ENCODE measurements at regions not wholly inside any gene's neighbourhood (a gene's known extent, or its start where the extent isn't known, plus 50 kb on each side); places are given as distances from the start of the nearest gene placed in this dataset.

DNA sequence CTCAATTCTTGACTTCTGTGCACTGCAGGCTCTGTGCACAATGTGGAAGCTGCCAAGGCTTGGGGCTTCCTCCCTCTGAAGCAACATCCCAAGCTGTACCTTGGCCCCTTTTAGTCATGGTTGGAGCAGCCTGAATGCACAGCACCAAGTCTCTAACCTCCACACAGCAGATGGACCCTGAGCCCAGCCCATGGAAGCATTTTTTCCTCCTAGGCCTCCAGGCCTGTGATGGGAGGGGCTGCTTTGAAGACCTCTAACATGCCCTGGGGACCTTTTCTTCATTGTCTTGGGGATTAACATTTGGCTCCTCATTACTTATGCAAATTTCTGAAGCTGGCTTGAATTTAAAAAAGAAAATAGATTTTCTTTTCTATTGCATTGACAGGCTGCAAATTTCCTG is 385.8 kb downstream of the LRRC70 start:
- POLR2A ChIA-PET: no interaction called here
- H3K4me1 Mint-ChIP-seq (ENCODE audit: low read depth, unreplicated experiment): no peaks in the 10 kb centered on the region
- CTCF ChIA-PET: no interaction called here

GRCh38 chr5:62960781-62961180 is 382.2 kb downstream of the LRRC70 start:
- H3K9me3 ChIP-seq: peaks cover 22% of the 10 kb centered on the region
- intact Hi-C loops (cut with micrococcal nuclease; ENCODE audit: unreplicated experiment): no loop called here
- no peaks in the 10 kb centered on the region for H3K4me1 Mint-ChIP-seq (ENCODE audit: low read depth, unreplicated experiment)
- no peaks in the 10 kb centered on the region for H3K36me3 ChIP-seq (ENCODE audit: control insufficient read depth, insufficient read depth, low read length)
- H3K27me3 Mint-ChIP-seq (ENCODE audit: insufficient read depth, unreplicated experiment): no peaks in the 10 kb centered on the region
- peaks cover 54% of the 10 kb centered on the region for H3K9me3 Mint-ChIP-seq (ENCODE audit: unreplicated experiment)
- no peaks in the 10 kb centered on the region for H3K36me3 Mint-ChIP-seq (ENCODE audit: insufficient read depth, unreplicated experiment)
- H3K27ac Mint-ChIP-seq (ENCODE audit: unreplicated experiment): no peak overlapping the region
- no peaks in the 10 kb centered on the region for H3K4me1 ChIP-seq
- POLR2A ChIA-PET: no interaction called here
- TF ChIP-seq CTCF (IDR thresholded peaks at IDR 0.05; ENCODE audit: insufficient read depth in 1 of 2, low read depth in 1 of 2, low read length in 1 of 2, severe bottlenecking in 1 of 2, unreplicated experiment in 1 of 2): no peak
- no peak for DNase-seq
- H3K27me3 ChIP-seq (replicated peaks; ENCODE audit: control insufficient read depth, insufficient read depth, low read length): no peaks in the 10 kb centered on the region
- no TSS peak for BruUV-seq (replicated peaks)
- no peak overlapping the region for H3K4me3 Mint-ChIP-seq (ENCODE audit: unreplicated experiment)
- CTCF ChIA-PET: no interaction called here
- no peak overlapping the region for H3K4me3 ChIP-seq (ENCODE audit: low read depth, low read length)

More for the DNA sequence above, 385.8 kb downstream of the LRRC70 start:
- H3K4me1 ChIP-seq: no peaks in the 10 kb centered on the region
- no peak overlapping the region for H3K4me3 ChIP-seq (ENCODE audit: low read depth, low read length)
- Mint-ChIP-seq H3K4me3 (ENCODE audit: unreplicated experiment) (no peak overlapping the region), H3K27me3 (ENCODE audit: insufficient read depth, unreplicated experiment) (no peaks in the 10 kb centered on the region), H3K27ac (ENCODE audit: unreplicated experiment) (no peak overlapping the region), H3K36me3 (ENCODE audit: insufficient read depth, unreplicated experiment) (no peaks in the 10 kb centered on the region), H3K9me3 (ENCODE audit: unreplicated experiment) (peaks cover 80% of the 10 kb centered on the region)
- no TSS peak for BruUV-seq (replicated peaks)
- peak in 1 of 2 experiments; percentile 14 for DNase-seq
- peaks cover 20% of the 10 kb centered on the region for H3K9me3 ChIP-seq
- H3K27me3 ChIP-seq (replicated peaks; ENCODE audit: control insufficient read depth, insufficient read depth, low read length): no peaks in the 10 kb centered on the region
- intact Hi-C loops (cut with micrococcal nuclease; ENCODE audit: unreplicated experiment): no loop called here
- no peaks in the 10 kb centered on the region for H3K36me3 ChIP-seq (ENCODE audit: control insufficient read depth, insufficient read depth, low read length)
- no peak for TF ChIP-seq CTCF (IDR thresholded peaks at IDR 0.05; ENCODE audit: insufficient read depth in 1 of 2, low read depth in 1 of 2, low read length in 1 of 2, severe bottlenecking in 1 of 2, unreplicated experiment in 1 of 2)

GRCh38 chr5:62956597-62956996 is 378.0 kb downstream of the LRRC70 start:
- H3K27me3 ChIP-seq (replicated peaks; ENCODE audit: control insufficient read depth, insufficient read depth, low read length): no peaks in the 10 kb centered on the region
- no peaks in the 10 kb centered on the region for H3K27me3 Mint-ChIP-seq (ENCODE audit: insufficient read depth, unreplicated experiment)
- no peaks in the 10 kb centered on the region for H3K36me3 ChIP-seq (ENCODE audit: control insufficient read depth, insufficient read depth, low read length)
- no peaks in the 10 kb centered on the region for H3K4me1 Mint-ChIP-seq (ENCODE audit: low read depth, unreplicated experiment)
- DNase-seq: no peak
- no peaks in the 10 kb centered on the region for H3K36me3 Mint-ChIP-seq (ENCODE audit: insufficient read depth, unreplicated experiment)
- no peak overlapping the region for H3K4me3 Mint-ChIP-seq (ENCODE audit: unreplicated experiment)
- TF ChIP-seq CTCF (IDR thresholded peaks at IDR 0.05; ENCODE audit: insufficient read depth in 1 of 2, low read depth in 1 of 2, low read length in 1 of 2, severe bottlenecking in 1 of 2, unreplicated experiment in 1 of 2): no peak
- H3K9me3 Mint-ChIP-seq (ENCODE audit: unreplicated experiment): peaks cover 39% of the 10 kb centered on the region
- intact Hi-C loops (cut with micrococcal nuclease; ENCODE audit: unreplicated experiment): no loop called here
- no peak overlapping the region for H3K27ac Mint-ChIP-seq (ENCODE audit: unreplicated experiment)
- ChIA-PET CTCF (no interaction called here), POLR2A (no interaction called here)
- no peaks in the 10 kb centered on the region for H3K4me1 ChIP-seq
- H3K9me3 ChIP-seq: peaks cover 2% of the 10 kb centered on the region; the same call in 1 of the 2 replicates
- BruUV-seq (replicated peaks): no TSS peak
- no peak overlapping the region for H3K4me3 ChIP-seq (ENCODE audit: low read depth, low read length)
